GM20000 (cell line): ENCODE measurements at regions not wholly inside any gene's neighbourhood (a gene's known extent, or its start where the extent isn't known, plus 50 kb on each side); places are given as distances from the start of the nearest gene placed in this dataset.

Source experiments
- DNase-seq: peaks from one replicate; pipeline ENCODE4 v3.0.0; 2012; ENCODE audit warnings: low spot score
- TF ChIP-seq, protein P1 (sequence below): IDR thresholded peaks from 2 replicates; pipeline ENCODE4 v1.5.1; 2012; ENCODE audit warnings: mild to moderate bottlenecking, control low read depth; ENCODE audit errors: extremely low read depth, missing control alignments

DNA sequence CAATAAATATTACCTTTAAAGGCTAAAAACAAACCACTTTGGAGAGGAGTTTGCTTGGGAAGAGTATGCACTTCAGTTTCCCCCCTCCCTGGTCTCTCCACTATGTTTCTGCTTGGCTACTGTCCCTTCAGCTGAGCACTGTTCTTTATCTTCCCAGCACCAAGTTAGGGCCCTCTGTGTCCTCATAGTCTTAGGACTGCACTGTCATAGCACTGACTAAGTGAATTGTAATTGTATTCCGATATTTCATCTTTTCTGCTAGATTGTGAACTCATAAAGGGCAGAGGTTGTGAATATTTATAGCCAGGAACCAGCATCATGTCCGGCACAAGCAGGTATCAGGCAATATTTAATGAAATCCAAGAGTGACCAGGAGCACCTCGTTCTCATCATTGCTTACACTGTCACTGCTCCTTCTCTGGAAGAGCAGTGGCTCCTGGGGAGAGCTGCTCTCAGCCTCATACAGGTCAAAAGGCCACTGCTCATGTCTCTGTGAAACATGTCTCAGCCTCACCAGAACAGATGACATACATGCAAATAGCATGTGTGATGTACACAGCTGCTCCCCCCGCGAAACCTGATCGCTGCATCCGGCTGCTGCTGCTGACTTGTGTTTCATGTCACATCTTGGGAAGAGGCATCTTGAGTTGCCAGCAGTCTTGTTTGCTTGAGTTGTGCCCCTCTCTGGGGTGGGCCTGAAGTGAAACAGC, 279.7 kb upstream of the MSX2 start:
- DNase-seq: no peak
- TF ChIP-seq, protein P1, sequence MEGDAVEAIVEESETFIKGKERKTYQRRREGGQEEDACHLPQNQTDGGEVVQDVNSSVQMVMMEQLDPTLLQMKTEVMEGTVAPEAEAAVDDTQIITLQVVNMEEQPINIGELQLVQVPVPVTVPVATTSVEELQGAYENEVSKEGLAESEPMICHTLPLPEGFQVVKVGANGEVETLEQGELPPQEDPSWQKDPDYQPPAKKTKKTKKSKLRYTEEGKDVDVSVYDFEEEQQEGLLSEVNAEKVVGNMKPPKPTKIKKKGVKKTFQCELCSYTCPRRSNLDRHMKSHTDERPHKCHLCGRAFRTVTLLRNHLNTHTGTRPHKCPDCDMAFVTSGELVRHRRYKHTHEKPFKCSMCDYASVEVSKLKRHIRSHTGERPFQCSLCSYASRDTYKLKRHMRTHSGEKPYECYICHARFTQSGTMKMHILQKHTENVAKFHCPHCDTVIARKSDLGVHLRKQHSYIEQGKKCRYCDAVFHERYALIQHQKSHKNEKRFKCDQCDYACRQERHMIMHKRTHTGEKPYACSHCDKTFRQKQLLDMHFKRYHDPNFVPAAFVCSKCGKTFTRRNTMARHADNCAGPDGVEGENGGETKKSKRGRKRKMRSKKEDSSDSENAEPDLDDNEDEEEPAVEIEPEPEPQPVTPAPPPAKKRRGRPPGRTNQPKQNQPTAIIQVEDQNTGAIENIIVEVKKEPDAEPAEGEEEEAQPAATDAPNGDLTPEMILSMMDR: no peak

DNA sequence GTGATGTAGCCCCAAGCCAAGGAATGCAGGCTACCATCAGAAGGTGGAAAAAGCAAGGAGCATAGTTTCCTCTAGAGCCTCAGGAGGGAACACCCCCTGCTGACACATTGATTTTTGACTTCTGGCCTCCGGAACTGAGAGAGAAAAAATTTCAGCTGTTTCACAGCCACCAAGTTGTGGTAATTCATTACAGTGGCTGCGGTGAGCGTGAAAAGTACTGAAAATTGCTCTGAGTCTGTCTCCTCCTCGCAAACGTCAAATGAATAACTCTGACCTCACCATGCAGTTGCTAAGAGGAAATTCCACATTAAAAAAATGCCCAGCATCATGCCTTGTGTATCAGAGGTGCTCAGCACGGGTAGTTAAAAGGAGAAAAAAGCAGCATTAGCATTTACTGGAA, 277.9 kb upstream of the MSX2 start:
- TF ChIP-seq, protein P1: no peak
- DNase-seq: no peak

DNA sequence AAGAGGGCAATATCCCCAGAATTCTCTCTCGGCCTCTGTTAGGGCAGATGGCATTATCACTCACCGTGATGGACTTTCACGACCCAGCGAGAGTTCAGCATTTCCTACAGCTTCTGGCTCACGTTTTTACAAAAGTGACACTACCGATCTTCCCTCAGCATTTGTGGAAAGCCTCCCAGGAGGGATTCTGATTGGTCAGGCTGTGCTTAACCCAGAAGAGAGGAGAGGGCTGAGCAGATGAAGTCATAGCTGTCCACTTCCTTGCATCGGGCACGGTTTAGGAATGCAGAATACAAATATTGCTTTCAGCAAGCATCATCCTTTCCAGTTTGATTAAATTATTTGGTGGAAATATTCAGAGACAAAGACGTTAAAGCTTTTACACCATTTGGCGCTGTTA, 277.4 kb upstream of the MSX2 start:
- DNase-seq: no peak
- TF ChIP-seq, protein P1: no peak

DNA sequence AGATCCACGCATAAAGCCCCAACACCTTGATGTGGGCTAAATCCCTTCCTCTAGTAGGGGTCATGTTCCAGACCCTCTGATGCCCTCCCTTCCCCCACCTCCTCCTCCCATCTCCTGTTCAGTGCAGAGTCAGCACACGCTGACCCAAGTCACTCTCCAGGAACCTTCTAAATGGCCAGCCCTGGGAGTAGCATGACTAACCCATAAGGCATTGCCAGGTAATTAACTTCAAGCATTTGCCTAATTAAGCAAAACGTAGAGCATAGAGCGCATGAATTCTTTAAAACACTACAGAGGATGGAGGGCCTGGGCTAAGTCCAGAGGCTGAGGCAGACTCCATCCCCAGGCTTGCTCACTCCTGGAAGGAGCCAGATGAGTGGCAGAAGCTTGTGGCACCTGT, 276.3 kb upstream of the MSX2 start:
- no peak for DNase-seq
- TF ChIP-seq, protein P1: no peak

DNA sequence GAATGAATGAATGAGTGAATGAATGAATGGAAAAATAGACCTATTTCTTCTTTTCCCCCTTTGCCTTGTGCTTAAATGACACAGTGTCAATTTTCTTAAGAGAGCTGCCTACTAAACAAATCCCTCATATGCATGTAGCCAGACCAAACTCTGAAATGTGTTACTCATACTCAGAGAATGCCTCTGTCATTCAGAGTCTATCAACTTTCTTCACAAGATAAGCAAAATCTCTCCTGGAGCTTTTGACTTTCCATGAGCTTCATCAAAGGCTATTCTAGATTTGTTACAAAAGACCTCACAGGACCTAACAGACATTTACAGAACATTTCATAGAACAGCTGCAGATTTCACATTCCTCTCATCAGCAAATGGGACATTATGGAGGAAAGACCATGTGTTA, 275.7 kb upstream of the MSX2 start:
- no peak for DNase-seq
- TF ChIP-seq, protein P1: no peak

DNA sequence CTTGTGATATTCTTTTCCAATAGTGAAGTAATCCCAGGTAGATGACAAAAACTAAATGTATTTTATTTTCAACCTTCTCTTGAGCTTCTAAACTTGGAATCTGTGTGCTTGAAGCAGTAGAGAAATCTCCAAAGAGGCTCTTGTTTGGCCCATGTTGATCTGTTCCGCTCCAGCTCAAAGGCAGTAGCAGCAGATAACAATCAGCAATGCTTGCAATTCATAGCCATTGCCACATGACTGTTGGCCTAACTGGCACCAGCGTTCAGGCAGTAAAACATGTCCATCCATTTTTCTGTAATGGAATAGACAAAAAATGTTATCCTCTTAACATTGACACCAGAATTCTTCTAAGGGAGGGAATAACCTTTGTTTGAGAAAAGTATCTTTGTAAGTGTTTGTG, 270.7 kb upstream of the MSX2 start:
- TF ChIP-seq, protein P1: no peak
- no peak for DNase-seq

DNA sequence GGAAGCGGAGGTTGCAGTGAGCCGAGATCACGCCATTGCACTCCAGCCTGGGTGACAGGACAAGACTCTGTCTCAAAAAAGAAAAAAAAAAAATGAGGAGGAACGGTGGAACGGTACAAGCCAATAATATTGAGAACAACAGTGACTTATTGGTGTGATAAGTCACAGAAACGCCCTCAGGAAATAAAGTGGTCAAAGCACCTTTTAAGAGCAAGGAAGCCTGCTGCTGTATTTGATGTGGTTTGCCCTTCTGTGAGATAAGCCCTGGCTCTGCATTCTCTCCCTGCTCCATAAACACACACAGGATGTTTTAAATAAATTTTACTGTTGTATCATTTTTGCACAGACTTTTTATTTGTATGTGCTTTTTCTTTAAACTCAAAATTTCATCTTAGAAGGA, 269.9 kb upstream of the MSX2 start:
- TF ChIP-seq, protein P1: no peak
- DNase-seq: no peak
